GM19025 (cell line): ENCODE measurements at regions not wholly inside any gene's neighbourhood (a gene's known extent, or its start where the extent isn't known, plus 50 kb on each side); places are given as distances from the start of the nearest gene placed in this dataset.

Experiments used
- ATAC-seq: cut with Tn5 transposase; IDR thresholded peaks from one replicate; pipeline ENCODE4 v1.9.1; 2021; ENCODE audit warnings: mild to moderate bottlenecking, low read depth, moderate library complexity; ENCODE audit not compliant: unreplicated experiment

- no peak for ATAC-seq
These were observed 159.7 kb upstream of the MCHR2 start for GRCh38 chr6:100153636-100154275.

GRCh38 chr6:100152201-100152600 is 158.2 kb upstream of the MCHR2 start:
- ATAC-seq: no peak

- ATAC-seq: no peak
These were observed 151.0 kb upstream of the MCHR2 start for GRCh38 chr6:100144991-100145390.

- no peak for ATAC-seq
These were observed 144.5 kb upstream of the MCHR2 start for GRCh38 chr6:100138346-100139022.

GRCh38 chr6:100137759-100138158 is 143.7 kb upstream of the MCHR2 start:
- no peak for ATAC-seq

DNA sequence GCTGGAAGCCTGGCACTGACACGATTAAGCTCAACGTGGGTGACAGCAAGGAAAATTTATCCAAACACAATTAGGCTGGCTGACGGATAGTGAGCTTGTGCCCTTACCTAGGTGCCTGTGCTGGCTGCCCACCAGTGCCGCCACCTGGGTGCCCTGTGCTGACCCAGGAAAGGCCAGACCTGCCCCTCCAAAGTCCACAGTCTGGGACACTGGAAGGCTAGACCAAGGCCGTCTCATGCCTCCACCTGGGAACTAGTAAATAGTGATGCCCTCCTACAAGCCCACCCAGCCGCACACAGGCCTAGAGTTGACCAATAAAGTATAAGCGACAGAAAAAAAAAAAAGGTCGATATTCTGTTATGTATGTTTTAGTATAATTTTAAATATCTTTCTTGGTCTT is 142.6 kb upstream of the MCHR2 start:
- ATAC-seq: no peak

DNA sequence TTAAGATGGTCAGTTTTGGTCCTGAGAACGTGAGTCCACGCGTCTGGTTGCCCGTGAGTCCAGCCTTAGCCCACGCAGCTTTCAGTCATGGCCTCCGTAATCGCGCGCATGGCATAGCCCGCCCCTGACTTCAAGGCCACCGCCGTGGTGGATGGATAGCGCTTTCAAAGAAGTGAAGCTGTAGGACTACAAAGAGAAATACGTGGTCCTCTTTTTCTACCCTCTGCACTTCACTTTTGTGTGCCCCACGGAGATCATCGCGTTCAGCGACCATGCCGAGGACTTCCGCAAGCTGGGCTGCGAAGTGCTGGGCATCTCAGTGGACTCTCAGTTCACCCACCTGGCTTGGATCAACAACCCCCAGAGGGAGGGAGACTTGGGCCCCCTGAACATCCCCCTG is 142.0 kb upstream of the MCHR2 start:
- no peak for ATAC-seq

GRCh38 chr6:100134703-100135102 is 140.7 kb upstream of the MCHR2 start:
- no peak for ATAC-seq

DNA sequence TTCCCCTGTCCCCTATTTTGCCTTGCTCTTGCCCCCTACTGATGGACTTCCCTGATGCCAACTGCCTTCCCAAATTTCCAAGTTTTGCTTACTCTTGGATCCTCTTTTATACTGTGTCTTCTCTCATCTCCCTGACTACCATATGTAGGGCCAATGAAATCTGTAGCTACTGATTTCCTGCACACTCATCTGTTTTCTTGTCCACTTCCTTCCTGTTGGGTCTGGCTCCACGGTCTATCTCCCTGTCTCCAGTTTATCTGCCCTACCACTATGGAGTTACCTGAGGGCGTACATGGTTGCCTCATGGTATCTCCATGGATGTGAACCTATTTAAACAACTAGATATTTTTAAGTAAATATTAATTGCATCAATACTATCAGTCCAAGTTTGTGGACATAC is 140.3 kb upstream of the MCHR2 start:
- ATAC-seq: no peak

- ATAC-seq: no peak
These were observed 138.0 kb upstream of the MCHR2 start for GRCh38 chr6:100132005-100132404.

DNA sequence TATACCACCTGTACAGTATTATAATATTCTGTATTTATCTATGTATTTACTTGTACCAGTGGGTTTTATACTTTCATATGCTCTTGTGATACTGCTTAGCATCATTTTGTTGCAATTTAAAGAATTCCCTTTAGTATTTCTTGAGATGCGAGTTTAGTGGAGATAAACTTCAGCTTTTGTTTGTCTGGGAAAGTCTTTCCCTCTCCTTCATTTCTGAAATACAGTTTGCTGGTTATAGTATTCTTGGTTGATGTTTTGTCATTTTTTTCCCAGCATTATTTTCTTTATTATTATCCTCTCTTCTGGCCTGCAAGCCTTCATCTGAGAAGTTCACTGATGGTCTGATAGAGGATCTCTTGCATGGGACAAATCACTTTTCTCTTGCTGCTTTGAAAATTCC is 136.6 kb upstream of the MCHR2 start:
- no peak for ATAC-seq

- ATAC-seq: peak; percentile 86
These were observed 132.9 kb upstream of the MCHR2 start for GRCh38 chr6:100126790-100127484.

GRCh38 chr6:100121854-100122609 is 128.0 kb upstream of the MCHR2 start:
- ATAC-seq: no peak

GRCh38 chr6:100119261-100119660 is 125.2 kb upstream of the MCHR2 start:
- no peak for ATAC-seq

GRCh38 chr6:100118301-100118700 is 124.3 kb upstream of the MCHR2 start:
- ATAC-seq: no peak

DNA sequence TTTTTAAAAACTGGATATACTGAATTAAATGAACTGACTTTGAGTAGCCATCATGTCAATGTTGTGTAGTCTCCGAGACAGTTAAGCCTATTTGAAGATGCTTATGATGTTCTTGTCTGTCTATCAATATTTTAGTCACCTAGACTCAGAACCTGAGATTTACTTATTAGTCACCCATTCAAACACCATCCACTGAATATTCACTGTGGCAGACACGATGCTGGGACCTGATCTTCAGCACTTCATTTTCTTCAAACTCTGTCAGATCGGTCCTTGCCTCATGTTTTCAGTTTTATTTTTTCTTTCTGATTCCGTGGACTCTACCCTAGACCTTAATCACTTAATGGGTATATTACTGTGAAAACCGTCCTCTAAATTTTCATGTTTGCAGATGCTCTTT is 123.7 kb upstream of the MCHR2 start:
- ATAC-seq: no peak

DNA sequence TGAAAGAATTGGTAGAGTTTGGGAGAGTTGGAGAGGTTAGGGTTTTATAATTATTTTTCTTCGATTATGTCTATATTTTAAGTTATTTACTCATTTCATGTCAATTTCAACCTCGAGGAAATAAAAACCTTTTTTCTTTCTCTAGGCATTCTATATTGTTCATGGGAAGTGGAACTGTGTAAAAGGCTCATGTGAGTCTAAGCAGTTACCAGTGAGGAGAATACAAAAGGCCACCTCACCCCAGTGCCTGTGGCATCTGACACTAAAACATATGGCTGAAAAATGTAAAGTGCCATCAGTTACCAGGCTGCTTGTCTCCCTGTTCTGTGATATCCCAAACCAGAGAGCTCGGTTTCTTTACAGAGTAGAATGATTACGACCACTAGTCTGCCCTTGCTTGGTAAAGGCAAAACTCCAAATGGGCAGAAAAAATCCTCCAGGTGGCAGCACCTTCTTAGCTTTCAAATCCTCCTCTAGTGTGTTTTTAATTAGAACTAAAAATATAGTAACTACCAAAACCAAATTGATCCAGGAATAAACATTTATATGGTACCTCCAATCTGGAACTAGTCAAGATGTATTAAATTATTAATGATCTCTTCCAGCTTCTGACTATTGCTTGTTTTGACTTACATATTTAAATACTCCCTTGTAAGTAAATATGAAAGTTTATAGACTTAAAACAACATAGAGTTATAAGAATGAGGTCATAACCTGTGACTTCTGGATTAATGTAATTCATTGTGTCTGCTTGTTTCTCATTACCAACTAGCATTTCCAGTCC is 122.6 kb upstream of the MCHR2 start:
- peak; percentile 57 for ATAC-seq

DNA sequence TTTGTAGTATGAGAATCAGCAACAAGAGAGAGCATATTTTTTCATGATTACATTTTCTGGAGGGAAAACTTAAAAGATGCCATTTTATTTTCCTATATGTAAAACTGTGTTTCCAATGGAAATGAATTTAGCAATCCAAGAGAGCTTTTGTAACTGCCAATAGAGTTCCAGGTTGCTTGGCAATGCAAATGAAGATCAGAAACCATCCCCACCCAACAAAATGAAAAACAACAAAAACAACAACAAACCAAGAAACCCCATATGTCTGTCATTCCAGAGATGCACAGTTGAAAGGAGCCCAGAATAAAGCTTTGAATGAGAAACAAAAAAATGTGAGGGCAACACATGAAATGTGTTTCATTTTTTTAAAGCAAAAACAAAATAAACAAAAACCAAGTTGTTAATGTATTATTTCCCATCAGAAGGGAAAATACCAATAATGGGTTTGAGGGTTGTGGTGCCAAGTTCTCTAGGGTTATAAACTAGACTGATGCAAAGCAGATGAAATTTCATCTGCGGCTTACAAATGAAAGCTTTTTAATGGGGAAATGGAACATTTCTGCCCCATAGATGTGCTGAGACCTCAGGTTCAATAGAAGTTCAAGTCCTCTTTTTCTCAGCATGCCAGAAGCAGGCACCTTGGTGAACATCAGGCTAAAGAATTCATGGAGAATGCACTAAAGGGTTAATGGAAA is 121.5 kb upstream of the MCHR2 start:
- ATAC-seq: no peak

GRCh38 chr6:100112855-100113508 is 119.0 kb upstream of the MCHR2 start:
- no peak for ATAC-seq
